GM10266 (cell line): ENCODE measurements at regions not wholly inside any gene's neighbourhood (a gene's known extent, or its start where the extent isn't known, plus 50 kb on each side); places are given as distances from the start of the nearest gene placed in this dataset.
"Not testable (repeated sequence)": the region's sequence is repeated elsewhere in the genome, so short reads cannot be mapped to it uniquely, and the experiment has no call there.

ENCODE experiments used
- DNase-seq: peaks from one replicate; pipeline ENCODE4 v3.0.0; 2012; ENCODE audit errors: extremely low spot score
- CTCF ChIP-seq: IDR thresholded peaks from 2 replicates; pipeline ENCODE4 v1.5.1; 2012; ENCODE audit warnings: mild to moderate bottlenecking, low read depth; ENCODE audit not compliant: control insufficient read depth, insufficient read depth; ENCODE audit errors: missing control alignments

- DNase-seq = no peak
- no peak for TF ChIP-seq CTCF
Measured at GRCh38 chr6:112470950-112471349, 123.8 kb downstream of the RFPL4B start.

- no peak for DNase-seq
- TF ChIP-seq CTCF = no peak
Measured at GRCh38 chr6:112475083-112475482, 128.0 kb downstream of the RFPL4B start.

GRCh38 chr6:112477125-112477524 lies 130.0 kb downstream of the RFPL4B start:
- TF ChIP-seq CTCF = no peak
- DNase-seq = no peak

GRCh38 chr6:112478036-112478435 lies 130.9 kb downstream of the RFPL4B start:
- no peak for DNase-seq
- no peak for TF ChIP-seq CTCF

- DNase-seq = not testable (repeated sequence)
Measured at GRCh38 chr6:112479975-112480374, 132.8 kb downstream of the RFPL4B start.

- DNase-seq = no peak
- no peak for TF ChIP-seq CTCF
Measured at GRCh38 chr6:112480553-112480952, 133.4 kb downstream of the RFPL4B start.

- DNase-seq = no peak
- TF ChIP-seq CTCF = no peak
Measured at GRCh38 chr6:112481211-112481610, 134.1 kb downstream of the RFPL4B start.

GRCh38 chr6:112482373-112482772 lies 135.2 kb downstream of the RFPL4B start:
- DNase-seq = no peak
- no peak for TF ChIP-seq CTCF
